Vagina (tissue), 2 donors: ENCODE measurements at regions not wholly inside any gene's neighbourhood (a gene's known extent, or its start where the extent isn't known, plus 50 kb on each side); places are given as distances from the start of the nearest gene placed in this dataset.

ENCODE experiments used
- DNase-seq, 2 donors: peaks; one replicate each; pipeline ENCODE4 v3.0.0-alpha.2; 2017; ENCODE audit errors: extremely low spot score in 2 of 2
- H3K27ac ChIP-seq: fragments of 200-600 bp; sonication (generic); one replicate; pipeline ENCODE4 v1.5.1; 2019
- H3K27me3 ChIP-seq: fragments of 200-600 bp; sonication (generic); one replicate; pipeline ENCODE4 v1.5.1; 2019
- H3K36me3 ChIP-seq, 2 donors: fragments of 200-600 bp; sonication (generic); one replicate each; pipeline ENCODE4 v1.5.1; 2017 to 2019
- H3K4me1 ChIP-seq: fragments of 200-600 bp; sonication (generic); one replicate; pipeline ENCODE4 v1.5.1; 2019
- H3K4me3 ChIP-seq, 2 donors: fragments of 200-600 bp; sonication (generic); 1 replicate in 1 of 2; 2 replicates in 1 of 2; pipeline ENCODE4 v1.5.1; 2016 to 2019
- H3K9me3 ChIP-seq: fragments of 200-600 bp; sonication (generic); one replicate; pipeline ENCODE4 v1.5.1; 2019
- CTCF ChIP-seq, 3 experiments: fragments of 450-650 bp in 2 of 3; fragments of 200-600 bp in 1 of 3; sonication (generic) in 1 of 3; IDR thresholded peaks; one replicate each; pipeline ENCODE4 v1.5.1; 2017 to 2019; ENCODE audit warnings: antibody characterized with exemption in 3 of 3, mild to moderate bottlenecking in 2 of 3, moderate library complexity in 2 of 3
- POLR2A ChIP-seq, 2 donors: fragments of 450-650 bp; IDR thresholded peaks; one replicate each; pipeline ENCODE4 v1.6.1; 2017; ENCODE audit warnings: antibody characterized with exemption in 2 of 2, mild to moderate bottlenecking in 2 of 2, moderate library complexity in 2 of 2
- POLR2AphosphoS5 ChIP-seq, 2 donors: sonication (generic); formaldehyde crosslinking; IDR thresholded peaks; one replicate each; pipeline ENCODE4 v1.9.0; 2017; ENCODE audit warnings: antibody characterized with exemption in 2 of 2, mild to moderate bottlenecking in 2 of 2, low read depth in 1 of 2; ENCODE audit not compliant: insufficient read depth in 1 of 2
- intact Hi-C: fragments of 100-400 bp; cut with DNase I; formaldehyde crosslinking; loops from one replicate; pipeline ENCODE4 v1.15.1; 2023

GRCh38 chr1:30012455-30013440, 710.6 kb downstream of the MATN1 start:
- no peak for DNase-seq
- no peak overlapping the region for H3K4me3 ChIP-seq
- H3K27ac ChIP-seq = no peak overlapping the region
- TF ChIP-seq POLR2AphosphoS5 (IDR thresholded peaks at IDR 0.05; ENCODE audit: insufficient read depth in 1 of 2, low read depth in 1 of 2) (no peak), POLR2A (IDR thresholded peaks at IDR 0.05) (no peak), CTCF (IDR thresholded peaks at IDR 0.05) (no peak)
- no peaks in the 10 kb centered on the region for H3K36me3 ChIP-seq
- H3K9me3 ChIP-seq = no peaks in the 10 kb centered on the region
- intact Hi-C loops = no loop called here
- H3K27me3 ChIP-seq = no peaks in the 10 kb centered on the region
- no peaks in the 10 kb centered on the region for H3K4me1 ChIP-seq

GRCh38 chr1:30011970-30012369, 711.4 kb downstream of the MATN1 start:
- Histone ChIP-seq H3K27ac (no peak overlapping the region), H3K4me1 (no peaks in the 10 kb centered on the region), H3K27me3 (no peaks in the 10 kb centered on the region), H3K9me3 (no peaks in the 10 kb centered on the region), H3K4me3 (no peak overlapping the region), H3K36me3 (no peaks in the 10 kb centered on the region)
- DNase-seq = peak in 1 of 2 donors; percentile 91
- intact Hi-C loops = no loop called here
- TF ChIP-seq CTCF (IDR thresholded peaks at IDR 0.05) (no peak), POLR2AphosphoS5 (IDR thresholded peaks at IDR 0.05; ENCODE audit: insufficient read depth in 1 of 2, low read depth in 1 of 2) (no peak), POLR2A (IDR thresholded peaks at IDR 0.05) (no peak)

GRCh38 chr1:30010506-30011106, 712.8 kb downstream of the MATN1 start:
- DNase-seq = peak in 1 of 2 donors; percentile 90
- no peaks in the 10 kb centered on the region for H3K36me3 ChIP-seq
- no peaks in the 10 kb centered on the region for H3K4me1 ChIP-seq
- H3K4me3 ChIP-seq = no peak overlapping the region
- no peaks in the 10 kb centered on the region for H3K9me3 ChIP-seq
- no peak overlapping the region for H3K27ac ChIP-seq
- intact Hi-C loops = no loop called here
- TF ChIP-seq CTCF (IDR thresholded peaks at IDR 0.05) = no peak
- TF ChIP-seq POLR2A (IDR thresholded peaks at IDR 0.05) = no peak
- TF ChIP-seq POLR2AphosphoS5 (IDR thresholded peaks at IDR 0.05; ENCODE audit: insufficient read depth in 1 of 2, low read depth in 1 of 2) = no peak
- no peaks in the 10 kb centered on the region for H3K27me3 ChIP-seq

GRCh38 chr1:30009720-30010119, 713.7 kb downstream of the MATN1 start:
- no peak for TF ChIP-seq POLR2A (IDR thresholded peaks at IDR 0.05)
- TF ChIP-seq CTCF (IDR thresholded peaks at IDR 0.05) = no peak
- TF ChIP-seq POLR2AphosphoS5 (IDR thresholded peaks at IDR 0.05; ENCODE audit: insufficient read depth in 1 of 2, low read depth in 1 of 2) = no peak
- DNase-seq = no peak

More at GRCh38 chr1:30009720-30010119, 713.7 kb downstream of the MATN1 start:
- Histone ChIP-seq H3K9me3 (no peaks in the 10 kb centered on the region), H3K4me1 (no peaks in the 10 kb centered on the region), H3K36me3 (no peaks in the 10 kb centered on the region), H3K27me3 (no peaks in the 10 kb centered on the region), H3K27ac (no peak overlapping the region), H3K4me3 (no peak overlapping the region)
- intact Hi-C loops = no loop called here
